ENCODE measurements at regions not wholly inside any gene's neighbourhood (a gene's known extent, or its start where the extent isn't known, plus 50 kb on each side); places are given as distances from the start of the nearest gene placed in this dataset.

GRCh38 chr9:107751567-107752210, 262.1 kb upstream of the KLF4 start (continued):
- TF ChIP-seq AFF4 (CRISPR knock-in tag; IDR thresholded peaks at IDR 0.05) (no peak), GPN1 (CRISPR knock-in tag; IDR thresholded peaks at IDR 0.05; ENCODE audit: borderline replicate concordance) (no peak), ZBTB10 (CRISPR knock-in tag; IDR thresholded peaks at IDR 0.05; ENCODE audit: borderline replicate concordance) (no peak), ATF3 (CRISPR knock-in tag; IDR thresholded peaks at IDR 0.05) (0 out of 2 replicates have a peak, but pooled peaks have one; percentile 24), ZBTB2 (CRISPR knock-in tag; IDR thresholded peaks at IDR 0.05; ENCODE audit: low read depth) (no peak), ZFYVE20 (CRISPR knock-in tag; IDR thresholded peaks at IDR 0.05; ENCODE audit: borderline replicate concordance, low read depth) (no peak), PLRG1 (conservative IDR thresholded peaks at IDR 0.05) (no peak), CERS6 (CRISPR knock-in tag; IDR thresholded peaks at IDR 0.05) (no peak), STAG1 (CRISPR knock-in tag; IDR thresholded peaks at IDR 0.05) (no peak), JUNB (CRISPR knock-in tag; IDR thresholded peaks at IDR 0.05; ENCODE audit: borderline replicate concordance) (no peak), FOXP4 (CRISPR knock-in tag; IDR thresholded peaks at IDR 0.05) (no peak), IKZF4 (CRISPR knock-in tag; IDR thresholded peaks at IDR 0.05; ENCODE audit: borderline replicate concordance, low read depth, not compliant biosample characterization) (no peak), ZNF337 (CRISPR knock-in tag; IDR thresholded peaks at IDR 0.05; ENCODE audit: borderline replicate concordance, low read depth) (no peak), TBP (CRISPR knock-in tag; IDR thresholded peaks at IDR 0.05) (no peak), RBM39 (IDR thresholded peaks at IDR 0.05; ENCODE audit: low read depth, low read length, poor library complexity, severe bottlenecking) (no peak), ZNF331 (CRISPR knock-in tag; IDR thresholded peaks at IDR 0.05) (no peak), POLR2AphosphoS5 (IDR thresholded peaks at IDR 0.05; ENCODE audit: low read depth, low read length) (no peak)

Data from HepG2 (cell line).